Neural cell (in vitro differentiated cells): ENCODE measurements at regions not wholly inside any gene's neighbourhood (a gene's known extent, or its start where the extent isn't known, plus 50 kb on each side); places are given as distances from the start of the nearest gene placed in this dataset.

ENCODE experiments used
- H2AFZ ChIP-seq: fragments of 200-600, 300-800 bp; sonication (generic), shearing (Covaris generic); 2 replicates; pipeline ENCODE4 v1.6.0; 2014; ENCODE audit warnings: low read depth, mild to moderate bottlenecking, antibody characterized with exemption, low read length, moderate library complexity
- H3F3A ChIP-seq: fragments of 200-600 bp; shearing (Covaris generic); 2 replicates; pipeline ENCODE4 v1.6.1; 2016; ENCODE audit warnings: mild to moderate bottlenecking, moderate library complexity, mixed read lengths, antibody characterized with exemption, low read length; ENCODE audit not compliant: insufficient read depth, poor library complexity, severe bottlenecking
- H3K27ac ChIP-seq: fragments of 200-600, 300-800 bp; sonication (generic), shearing (Covaris generic); 2 replicates; pipeline ENCODE4 v1.5.1; 2014; ENCODE audit warnings: mild to moderate bottlenecking, low read length, moderate library complexity
- H3K27me3 ChIP-seq: fragments of 300-800, 200-600 bp; sonication (generic), shearing (Covaris generic); 2 replicates; pipeline ENCODE4 v1.6.0; 2014; ENCODE audit warnings: mild to moderate bottlenecking, low read depth, low read length, moderate library complexity; ENCODE audit not compliant: insufficient read depth
- H3K36me3 ChIP-seq: fragments of 300-800, 200-600 bp; sonication (generic), shearing (Covaris generic); 2 replicates; pipeline ENCODE4 v1.5.1; 2014; ENCODE audit warnings: mild to moderate bottlenecking, antibody characterized with exemption, low read length, moderate library complexity; ENCODE audit not compliant: insufficient read depth
- H3K4me2 ChIP-seq: fragments of 300-800, 200-600 bp; sonication (generic), shearing (Covaris generic); 2 replicates; pipeline ENCODE4 v1.6.0; 2014; ENCODE audit warnings: mild to moderate bottlenecking, low read length
- H3K4me3 ChIP-seq: fragments of 300-800, 200-600 bp; sonication (generic), shearing (Covaris generic); 2 replicates; pipeline ENCODE4 v1.5.1; 2014; ENCODE audit warnings: mild to moderate bottlenecking, low read length, moderate library complexity
- H3K79me2 ChIP-seq: fragments of 200-600 bp; shearing (Covaris generic); replicated peaks from 2 replicates; pipeline ENCODE4 v1.6.0; 2014; ENCODE audit warnings: mild to moderate bottlenecking, low read length, moderate library complexity; ENCODE audit not compliant: insufficient read depth
- H3K9ac ChIP-seq: fragments of 300-800, 200-600 bp; sonication (generic), shearing (Covaris generic); 2 replicates; pipeline ENCODE4 v1.6.1; 2016; ENCODE audit warnings: mild to moderate bottlenecking, low read length, mixed read lengths
- H3K9me2 ChIP-seq: fragments of 200-600 bp; shearing (Covaris generic); 2 replicates; pipeline ENCODE4 v1.6.1; 2016; ENCODE audit warnings: mild to moderate bottlenecking, low read length, mixed read lengths; ENCODE audit not compliant: insufficient read depth
- H3K9me3 ChIP-seq: fragments of 200-600, 300-800 bp; sonication (generic), shearing (Covaris generic); 2 replicates; pipeline ENCODE4 v1.6.1; 2016; ENCODE audit warnings: mild to moderate bottlenecking, mixed run types, low read length, moderate library complexity, mixed read lengths
- H4K20me1 ChIP-seq: fragments of 200-600 bp; shearing (Covaris generic); 2 replicates; pipeline ENCODE4 v1.6.1; 2016; ENCODE audit warnings: mild to moderate bottlenecking, mixed run types; ENCODE audit not compliant: insufficient read depth
- CTCF ChIP-seq: fragments of 450-650 bp; IDR thresholded peaks from 2 replicates; pipeline ENCODE4 v1.5.1; 2014; ENCODE audit warnings: antibody characterized with exemption, mild to moderate bottlenecking, moderate library complexity; ENCODE audit not compliant: poor library complexity, severe bottlenecking
- EP300 ChIP-seq: fragments of 450-650 bp; conservative IDR thresholded peaks from 2 replicates; pipeline ENCODE4 v1.6.1; 2014; ENCODE audit warnings: antibody characterized with exemption, mild to moderate bottlenecking, moderate library complexity; ENCODE audit not compliant: poor library complexity, severe bottlenecking
- EZH2 ChIP-seq: fragments of 200-600, 300-800 bp; shearing (Covaris generic), sonication (generic); IDR thresholded peaks from 2 replicates; pipeline ENCODE4 v1.6.1; 2014; ENCODE audit warnings: antibody characterized with exemption, low read length, borderline replicate concordance, mild to moderate bottlenecking; ENCODE audit not compliant: insufficient read depth, poor library complexity, severe bottlenecking
- MXI1 ChIP-seq: fragments of 450-650 bp; conservative IDR thresholded peaks from 2 replicates; pipeline ENCODE4 v1.6.1; 2014; ENCODE audit warnings: antibody characterized with exemption, mild to moderate bottlenecking; ENCODE audit not compliant: poor library complexity, severe bottlenecking
- POLR2AphosphoS5 ChIP-seq: IDR thresholded peaks from 2 replicates; pipeline ENCODE4 v1.6.1; 2012
- RAD21 ChIP-seq: fragments of 450-650 bp; conservative IDR thresholded peaks from 2 replicates; pipeline ENCODE4 v1.6.1; 2014; ENCODE audit warnings: antibody characterized with exemption, mild to moderate bottlenecking, moderate library complexity
- REST ChIP-seq: IDR thresholded peaks from 2 replicates; pipeline ENCODE4 v1.6.1; 2012; ENCODE audit warnings: borderline replicate concordance
- SMC3 ChIP-seq: fragments of 450-650 bp; conservative IDR thresholded peaks from 2 replicates; pipeline ENCODE4 v1.6.1; 2014; ENCODE audit warnings: antibody characterized with exemption, mild to moderate bottlenecking, moderate library complexity; ENCODE audit not compliant: poor library complexity
- TAF1 ChIP-seq: IDR thresholded peaks from 2 replicates; pipeline ENCODE4 v1.6.1; 2012; ENCODE audit warnings: low read depth

GRCh38 chr5:76021936-76022584, 61.1 kb upstream of the SV2C start:
- no peak for TF ChIP-seq CTCF
- no peak for TF ChIP-seq TAF1
- TF ChIP-seq MXI1: no peak
- TF ChIP-seq EZH2: no peak
- no peak for TF ChIP-seq REST
- no peak for TF ChIP-seq POLR2AphosphoS5
- TF ChIP-seq SMC3: no peak
- TF ChIP-seq EP300: no peak
- no peak for TF ChIP-seq RAD21
- H4K20me1 ChIP-seq: no peaks in the 10 kb centered on the region
- no peak overlapping the region for H3K4me3 ChIP-seq
- H3K9me2 ChIP-seq: no peaks in the 10 kb centered on the region
- H3K9ac ChIP-seq: no peak overlapping the region
- no peaks in the 10 kb centered on the region for H3K36me3 ChIP-seq
- H2AFZ ChIP-seq: no peak overlapping the region
- H3F3A ChIP-seq: no peaks in the 10 kb centered on the region
- no peaks in the 10 kb centered on the region for H3K27me3 ChIP-seq
- no peak overlapping the region for H3K27ac ChIP-seq
- H3K79me2 ChIP-seq: no peaks in the 10 kb centered on the region
- H3K9me3 ChIP-seq: no peaks in the 10 kb centered on the region
- H3K4me2 ChIP-seq: no peak overlapping the region

GRCh38 chr5:76016258-76016657, 66.9 kb upstream of the SV2C start:
- Histone ChIP-seq H2AFZ (no peak overlapping the region), H3K36me3 (no peaks in the 10 kb centered on the region), H3K27ac (no peak overlapping the region), H3K9me3 (no peaks in the 10 kb centered on the region), H4K20me1 (no peaks in the 10 kb centered on the region), H3K9ac (no peak overlapping the region), H3K9me2 (no peaks in the 10 kb centered on the region), H3K79me2 (no peaks in the 10 kb centered on the region), H3K4me3 (no peak overlapping the region), H3F3A (no peaks in the 10 kb centered on the region), H3K4me2 (no peak overlapping the region), H3K27me3 (no peaks in the 10 kb centered on the region)
- TF ChIP-seq SMC3 (no peak), TAF1 (no peak), REST (no peak), EP300 (no peak), MXI1 (no peak)
